GM12873 (cell line): ENCODE measurements at regions not wholly inside any gene's neighbourhood (a gene's known extent, or its start where the extent isn't known, plus 50 kb on each side); places are given as distances from the start of the nearest gene placed in this dataset.

Source experiments
- TF ChIP-seq, protein P1 (sequence below): IDR thresholded peaks from 2 replicates; pipeline ENCODE4 v1.5.1; 2012; ENCODE audit warnings: low read depth, mild to moderate bottlenecking, moderate library complexity, low read length, control low read depth; ENCODE audit not compliant: insufficient read depth; ENCODE audit errors: missing control alignments

DNA sequence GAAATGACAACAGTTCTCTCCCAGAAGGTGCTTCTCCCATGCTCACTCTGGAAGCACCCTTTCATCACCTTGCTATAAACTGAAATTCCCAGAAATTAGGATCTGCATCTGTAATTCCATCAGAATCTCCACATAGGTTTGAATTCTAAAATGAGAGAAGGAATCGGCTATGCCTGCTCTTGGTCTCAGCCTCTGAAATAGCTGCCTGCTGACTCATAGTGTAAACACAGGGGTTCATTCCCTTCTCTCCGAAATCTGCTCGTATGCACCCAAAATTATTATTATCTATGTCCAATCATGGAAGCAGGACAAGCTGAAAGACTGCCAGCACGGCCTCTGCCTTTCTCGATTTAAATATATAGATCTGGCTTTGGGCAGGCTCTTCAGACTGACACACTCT is 74.6 kb upstream of the TAB2 start:
- TF ChIP-seq, protein P1, sequence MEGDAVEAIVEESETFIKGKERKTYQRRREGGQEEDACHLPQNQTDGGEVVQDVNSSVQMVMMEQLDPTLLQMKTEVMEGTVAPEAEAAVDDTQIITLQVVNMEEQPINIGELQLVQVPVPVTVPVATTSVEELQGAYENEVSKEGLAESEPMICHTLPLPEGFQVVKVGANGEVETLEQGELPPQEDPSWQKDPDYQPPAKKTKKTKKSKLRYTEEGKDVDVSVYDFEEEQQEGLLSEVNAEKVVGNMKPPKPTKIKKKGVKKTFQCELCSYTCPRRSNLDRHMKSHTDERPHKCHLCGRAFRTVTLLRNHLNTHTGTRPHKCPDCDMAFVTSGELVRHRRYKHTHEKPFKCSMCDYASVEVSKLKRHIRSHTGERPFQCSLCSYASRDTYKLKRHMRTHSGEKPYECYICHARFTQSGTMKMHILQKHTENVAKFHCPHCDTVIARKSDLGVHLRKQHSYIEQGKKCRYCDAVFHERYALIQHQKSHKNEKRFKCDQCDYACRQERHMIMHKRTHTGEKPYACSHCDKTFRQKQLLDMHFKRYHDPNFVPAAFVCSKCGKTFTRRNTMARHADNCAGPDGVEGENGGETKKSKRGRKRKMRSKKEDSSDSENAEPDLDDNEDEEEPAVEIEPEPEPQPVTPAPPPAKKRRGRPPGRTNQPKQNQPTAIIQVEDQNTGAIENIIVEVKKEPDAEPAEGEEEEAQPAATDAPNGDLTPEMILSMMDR, result no peak

DNA sequence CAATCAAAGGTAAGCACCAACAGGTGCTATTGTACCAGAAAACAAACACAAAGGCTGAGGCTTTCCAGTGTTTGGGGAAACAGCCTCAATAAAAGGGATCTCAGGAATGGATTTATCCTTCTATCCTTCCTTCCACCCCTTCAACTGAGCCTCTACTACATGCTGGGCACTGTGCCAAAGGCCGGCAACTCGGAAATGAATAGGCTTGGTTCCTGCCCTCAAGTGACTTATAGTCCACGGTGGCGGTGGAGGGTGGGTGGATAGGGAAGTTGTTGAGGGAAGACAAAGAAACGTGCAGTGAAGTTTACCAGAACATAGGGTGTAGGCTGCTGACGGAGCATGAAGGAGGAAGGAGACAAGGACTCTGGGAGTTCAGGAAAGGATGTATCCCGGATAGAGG is 73.4 kb upstream of the TAB2 start:
- TF ChIP-seq, protein P1, result no peak

DNA sequence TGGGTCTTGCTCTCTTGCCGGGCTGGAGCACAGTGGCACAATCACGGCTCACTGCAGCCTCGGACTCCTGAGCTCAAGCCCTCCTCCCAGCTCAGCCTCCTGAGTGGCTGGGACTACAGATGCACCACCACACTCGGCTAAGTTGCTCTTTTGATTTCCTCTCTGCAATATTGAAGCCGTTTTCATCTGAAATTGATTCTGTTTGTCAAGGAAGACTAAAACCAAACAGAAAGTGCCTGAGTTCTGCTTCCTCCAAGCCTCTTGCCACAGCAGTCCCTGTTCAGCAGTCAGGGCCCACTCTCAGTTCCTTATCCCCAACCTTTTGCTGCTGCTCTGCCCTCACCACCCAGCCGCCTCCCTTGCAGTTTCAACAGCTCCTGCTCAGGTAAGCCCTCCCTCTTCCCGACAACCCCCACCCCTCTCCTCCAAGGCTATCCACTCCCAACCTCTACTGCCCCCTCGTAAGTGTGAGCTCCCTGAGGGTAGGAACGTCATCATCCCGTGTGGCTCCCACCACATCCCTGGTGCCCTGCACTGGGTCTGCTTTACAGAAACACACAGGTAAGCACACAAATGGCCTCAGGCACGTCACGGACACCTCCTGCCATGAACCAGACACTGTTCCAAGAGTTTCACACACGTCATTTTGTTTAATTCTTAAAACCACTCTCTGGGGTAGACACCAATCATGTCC is 70.7 kb upstream of the TAB2 start:
- TF ChIP-seq, protein P1, result no peak

DNA sequence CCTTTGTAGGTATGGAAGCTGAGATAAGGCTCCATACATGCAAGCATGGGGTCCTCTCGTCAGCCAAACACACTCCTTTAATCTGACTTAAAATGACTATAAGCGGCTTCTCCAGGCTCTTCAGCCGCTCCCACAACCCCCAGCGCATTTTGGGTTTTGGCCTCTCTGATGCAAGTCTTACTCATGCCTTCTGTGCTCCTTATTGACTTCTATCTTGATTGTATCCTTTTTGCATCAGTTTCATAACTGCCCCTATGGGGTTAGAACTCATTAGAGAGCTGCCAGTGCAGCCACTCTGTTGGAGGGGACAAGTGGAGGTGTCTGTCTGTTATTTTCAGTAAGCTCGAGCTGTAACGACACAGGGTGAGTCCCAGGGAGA is 70.1 kb upstream of the TAB2 start:
- TF ChIP-seq, protein P1, result no peak

DNA sequence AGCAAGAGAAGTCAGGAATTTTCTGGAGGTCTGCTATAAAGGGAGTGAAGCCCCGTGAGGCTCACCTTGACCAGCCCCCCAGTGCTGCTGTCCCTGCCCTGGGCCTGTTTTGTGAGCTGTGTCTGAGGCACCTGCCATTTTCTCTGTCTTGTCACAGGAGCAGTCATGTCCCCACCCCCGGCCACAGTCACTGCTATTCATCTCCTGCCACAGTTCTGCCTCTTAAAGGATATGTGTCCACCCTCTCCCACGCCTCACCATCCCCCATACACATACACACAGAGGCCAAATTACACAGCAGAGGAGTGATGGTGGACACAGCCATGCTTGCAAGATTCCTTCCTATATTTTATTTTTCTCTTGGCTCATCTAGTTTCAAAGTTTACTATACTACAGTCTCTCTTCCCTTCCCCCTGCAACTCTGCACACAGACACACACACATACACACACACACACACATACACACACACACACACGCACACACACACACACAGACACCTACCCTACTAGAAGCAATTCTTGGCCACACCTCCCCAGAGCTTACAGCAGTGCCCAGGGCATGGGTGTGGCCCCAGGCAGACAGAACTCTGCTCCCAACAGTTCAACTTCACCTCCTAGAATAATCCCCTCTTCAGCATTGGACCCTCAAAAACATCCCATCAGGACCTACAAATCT is 68.7 kb upstream of the TAB2 start:
- TF ChIP-seq, protein P1, result no peak

DNA sequence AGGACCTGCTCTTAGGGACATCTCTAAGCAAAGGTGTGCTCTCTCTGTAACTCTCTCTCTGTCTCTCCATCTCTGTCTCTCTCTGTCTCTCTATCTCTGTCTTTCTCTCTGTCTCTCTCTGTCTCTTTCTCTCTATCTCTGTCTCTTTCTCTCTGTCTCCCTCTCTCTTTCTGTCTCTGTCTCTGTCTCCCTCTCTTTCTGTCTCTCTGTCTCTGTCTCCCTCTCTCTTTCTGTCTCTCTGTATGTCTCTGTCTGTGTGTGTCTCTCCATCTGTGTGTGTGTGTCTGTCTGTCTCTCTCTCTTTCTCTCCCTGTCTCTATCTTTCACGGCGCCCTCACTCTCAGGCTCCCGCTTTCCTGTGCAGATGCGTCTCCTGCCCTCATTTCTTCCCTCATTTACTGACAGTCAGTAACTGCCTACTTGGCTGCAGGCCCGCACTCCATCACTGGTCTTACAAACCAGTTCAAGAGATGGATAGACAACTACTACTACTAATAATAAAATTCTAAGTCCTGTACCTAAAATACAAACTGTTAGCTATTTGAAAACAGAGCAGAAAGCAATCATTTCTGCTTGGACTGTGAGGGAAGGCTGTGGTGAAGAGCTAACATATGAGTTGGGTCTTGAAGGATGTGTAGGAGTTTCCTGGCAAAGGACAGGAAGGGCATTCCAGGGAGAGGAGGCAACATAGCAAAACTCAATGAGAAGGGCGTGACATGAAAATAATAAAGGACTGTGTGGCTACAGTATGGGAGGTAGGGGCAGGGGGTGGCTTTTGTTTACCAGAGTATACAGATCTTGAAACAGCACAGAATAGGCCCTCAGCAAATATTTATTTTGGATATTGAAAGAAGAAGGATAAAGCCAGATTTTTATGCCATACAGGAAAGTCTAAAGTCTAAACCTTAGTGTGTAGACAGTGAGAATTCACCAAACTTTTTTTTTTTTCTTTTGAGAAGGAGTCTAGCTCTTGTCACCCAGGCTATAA is 67.8 kb upstream of the TAB2 start:
- TF ChIP-seq, protein P1, result no peak

DNA sequence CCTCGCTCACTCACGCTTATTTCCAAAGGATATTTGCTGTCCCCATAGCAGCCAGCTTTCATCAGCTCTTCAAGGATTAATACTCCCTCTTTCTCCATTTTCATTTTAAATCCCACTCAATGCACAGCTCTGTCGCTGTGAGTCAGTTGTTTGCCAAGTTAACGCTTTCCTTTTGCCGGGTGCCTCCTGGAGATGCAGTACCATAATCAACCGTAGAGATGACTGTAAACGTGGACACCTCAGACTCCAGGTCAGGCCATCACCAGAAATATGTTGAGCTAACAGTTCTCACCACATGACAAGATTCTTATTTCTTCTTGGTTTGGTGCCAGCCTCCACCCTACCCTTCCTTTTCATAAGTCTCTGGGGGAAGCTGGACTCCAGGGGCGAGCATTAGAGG is 66.6 kb upstream of the TAB2 start:
- TF ChIP-seq, protein P1, result no peak
